HEK293 (cell line): ENCODE measurements at regions not wholly inside any gene's neighbourhood (a gene's known extent, or its start where the extent isn't known, plus 50 kb on each side); places are given as distances from the start of the nearest gene placed in this dataset.

Experiments
- CTCF ChIP-seq: fragments of 450-650 bp; formaldehyde crosslinking; IDR thresholded peaks from 2 replicates; pipeline ENCODE4 v1.5.1; 2016; ENCODE audit warnings: missing biosample characterization, missing genetic modification characterization
- ZNF274 ChIP-seq, 2 experiments: fragments of 200-500 bp in 1 of 2; fragments of 450-650 bp in 1 of 2; sonication (Bioruptor generic) in 1 of 2; formaldehyde crosslinking in 1 of 2; IDR thresholded peaks; 2 replicates each; pipeline versions ENCODE4 v1.5.1 to v1.6.1; 2014 to 2016; ENCODE audit warnings: borderline replicate concordance in 1 of 2, inconsistent platforms in 1 of 2, low read length in 1 of 2, missing biosample characterization in 1 of 2, missing genetic modification characterization in 1 of 2

DNA sequence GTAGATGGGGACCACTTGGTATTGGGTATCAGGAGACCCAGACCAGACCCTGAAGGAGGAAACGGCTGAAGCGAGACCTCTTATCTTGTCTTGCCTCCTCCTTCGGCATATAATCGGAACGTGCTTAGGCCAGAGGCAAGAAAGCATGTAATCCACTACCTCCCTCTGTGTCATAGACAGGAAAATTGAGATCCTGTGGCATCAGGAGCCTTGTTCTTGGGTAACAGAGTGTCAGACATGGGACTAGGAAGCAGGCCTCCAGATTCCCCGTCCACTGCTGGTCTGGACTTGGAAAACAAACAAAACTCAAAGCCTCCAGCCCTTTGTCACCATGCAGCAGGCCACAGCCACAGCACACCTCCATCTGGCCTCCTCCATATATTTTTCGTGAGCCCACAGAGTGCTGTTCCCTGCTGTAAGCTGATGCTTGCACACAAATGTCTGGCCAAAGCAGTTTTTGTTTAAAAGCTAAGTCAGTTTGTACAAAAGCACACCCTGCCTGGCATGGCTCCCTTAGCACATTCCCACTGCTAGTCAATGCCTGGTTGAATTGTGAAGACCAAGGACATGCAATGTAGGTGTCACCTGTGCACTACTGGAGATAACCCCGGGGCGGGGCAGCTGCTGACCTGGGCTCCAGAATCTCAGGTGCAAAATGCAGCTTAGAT is 510.9 kb downstream of the RPS24 start:
- no peak for TF ChIP-seq CTCF (tag by site-specific recombination)
- TF ChIP-seq ZNF274 (IDR thresholded peaks at IDR 0.05; ENCODE audit: low read length), result no peak
- no peak for TF ChIP-seq ZNF274 (tag by site-specific recombination; IDR thresholded peaks at IDR 0.05; ENCODE audit: borderline replicate concordance)
